Transverse colon (tissue), 4 donors: ENCODE measurements at regions not wholly inside any gene's neighbourhood (a gene's known extent, or its start where the extent isn't known, plus 50 kb on each side); places are given as distances from the start of the nearest gene placed in this dataset.

Source experiments
- EP300 ChIP-seq: sonication (generic); formaldehyde crosslinking; IDR thresholded peaks from one replicate; pipeline ENCODE4 v1.6.1; 2017; ENCODE audit warnings: antibody characterized with exemption, low read depth
- POLR2A ChIP-seq: fragments of 450-650 bp; IDR thresholded peaks from one replicate; pipeline ENCODE4 v1.6.1; 2016; ENCODE audit warnings: antibody characterized with exemption, mild to moderate bottlenecking, moderate library complexity
- POLR2AphosphoS5 ChIP-seq, 3 donors: sonication (generic); formaldehyde crosslinking; IDR thresholded peaks; one replicate each; pipeline ENCODE4 v1.6.1; 2016; ENCODE audit warnings: antibody characterized with exemption in 3 of 3
- TF ChIP-seq, protein P1 (sequence below), 5 experiments: fragments of 200-600 bp in 3 of 5; fragments of 450-650 bp in 2 of 5; sonication (generic) in 3 of 5; IDR thresholded peaks; 1 replicate in 2 of 5; 2 replicates in 3 of 5; pipeline ENCODE4 v1.5.1; 2016 to 2017; ENCODE audit warnings: antibody characterized with exemption in 5 of 5, inconsistent platforms in 3 of 5, mild to moderate bottlenecking in 2 of 5, moderate library complexity in 1 of 5

DNA sequence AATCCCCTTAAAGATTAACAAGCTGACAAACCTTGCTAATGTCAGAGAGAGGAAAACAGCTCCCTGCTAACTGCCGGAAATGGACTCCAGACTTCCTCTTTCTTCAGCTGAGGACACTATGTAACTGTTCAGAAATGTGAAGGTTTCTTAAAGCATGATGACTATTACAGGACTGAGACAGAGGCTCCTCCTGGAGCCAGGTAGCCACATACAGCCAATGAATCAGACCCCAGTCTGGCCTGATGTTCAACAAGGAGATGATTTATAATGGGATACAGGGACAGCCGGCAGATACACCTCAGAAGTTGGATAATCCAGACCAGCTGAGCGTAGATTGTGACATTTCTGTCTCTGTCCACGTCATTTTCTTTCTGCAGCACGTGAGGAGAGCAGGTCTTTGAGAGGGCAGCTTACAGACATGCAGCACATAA, 216.2 kb downstream of the HS3ST3A1 start:
- TF ChIP-seq, protein P1, sequence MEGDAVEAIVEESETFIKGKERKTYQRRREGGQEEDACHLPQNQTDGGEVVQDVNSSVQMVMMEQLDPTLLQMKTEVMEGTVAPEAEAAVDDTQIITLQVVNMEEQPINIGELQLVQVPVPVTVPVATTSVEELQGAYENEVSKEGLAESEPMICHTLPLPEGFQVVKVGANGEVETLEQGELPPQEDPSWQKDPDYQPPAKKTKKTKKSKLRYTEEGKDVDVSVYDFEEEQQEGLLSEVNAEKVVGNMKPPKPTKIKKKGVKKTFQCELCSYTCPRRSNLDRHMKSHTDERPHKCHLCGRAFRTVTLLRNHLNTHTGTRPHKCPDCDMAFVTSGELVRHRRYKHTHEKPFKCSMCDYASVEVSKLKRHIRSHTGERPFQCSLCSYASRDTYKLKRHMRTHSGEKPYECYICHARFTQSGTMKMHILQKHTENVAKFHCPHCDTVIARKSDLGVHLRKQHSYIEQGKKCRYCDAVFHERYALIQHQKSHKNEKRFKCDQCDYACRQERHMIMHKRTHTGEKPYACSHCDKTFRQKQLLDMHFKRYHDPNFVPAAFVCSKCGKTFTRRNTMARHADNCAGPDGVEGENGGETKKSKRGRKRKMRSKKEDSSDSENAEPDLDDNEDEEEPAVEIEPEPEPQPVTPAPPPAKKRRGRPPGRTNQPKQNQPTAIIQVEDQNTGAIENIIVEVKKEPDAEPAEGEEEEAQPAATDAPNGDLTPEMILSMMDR (IDR thresholded peaks at IDR 0.05), result no peak
- TF ChIP-seq POLR2AphosphoS5 (IDR thresholded peaks at IDR 0.05), result no peak
- TF ChIP-seq POLR2A, result no peak
- no peak for TF ChIP-seq EP300
